LNCaP clone FGC (cell line): ENCODE measurements at regions not wholly inside any gene's neighbourhood (a gene's known extent, or its start where the extent isn't known, plus 50 kb on each side); places are given as distances from the start of the nearest gene placed in this dataset.

Experiments used
- DNase-seq: peaks from one replicate; pipeline ENCODE4 v3.0.0-alpha.2; 2011; ENCODE audit warnings: low read depth
- H3K4me3 ChIP-seq: 2 replicates; pipeline ENCODE4 v1.5.1; 2011; ENCODE audit warnings: mild to moderate bottlenecking, low read depth, low read length, control low read depth
- TF ChIP-seq, protein P1 (sequence below): IDR thresholded peaks from 2 replicates; pipeline ENCODE4 v1.5.1; 2012; ENCODE audit warnings: mild to moderate bottlenecking; ENCODE audit not compliant: control insufficient read depth, insufficient read depth; ENCODE audit errors: extremely low read depth

DNA sequence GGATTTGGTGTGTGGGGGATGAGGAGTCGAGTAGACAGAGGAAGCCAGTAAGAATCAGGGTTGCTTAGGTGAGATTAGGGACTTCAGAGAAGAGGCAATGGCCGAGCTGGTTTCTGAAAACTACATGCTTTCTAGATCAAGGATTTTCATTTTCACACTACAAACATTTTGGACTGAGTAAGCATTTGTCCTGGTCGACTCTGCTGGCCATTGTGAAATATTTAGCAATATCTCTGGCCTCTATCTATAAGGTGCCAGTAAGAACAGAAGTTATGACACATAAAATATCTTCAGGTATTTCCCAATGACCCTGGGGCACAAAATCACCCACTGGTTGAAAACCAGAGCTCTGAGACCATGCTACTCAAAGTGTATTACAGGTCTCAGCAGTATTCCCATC is 1275.1 kb upstream of the CDH8 start:
- no peak overlapping the region for H3K4me3 ChIP-seq
- TF ChIP-seq, protein P1, sequence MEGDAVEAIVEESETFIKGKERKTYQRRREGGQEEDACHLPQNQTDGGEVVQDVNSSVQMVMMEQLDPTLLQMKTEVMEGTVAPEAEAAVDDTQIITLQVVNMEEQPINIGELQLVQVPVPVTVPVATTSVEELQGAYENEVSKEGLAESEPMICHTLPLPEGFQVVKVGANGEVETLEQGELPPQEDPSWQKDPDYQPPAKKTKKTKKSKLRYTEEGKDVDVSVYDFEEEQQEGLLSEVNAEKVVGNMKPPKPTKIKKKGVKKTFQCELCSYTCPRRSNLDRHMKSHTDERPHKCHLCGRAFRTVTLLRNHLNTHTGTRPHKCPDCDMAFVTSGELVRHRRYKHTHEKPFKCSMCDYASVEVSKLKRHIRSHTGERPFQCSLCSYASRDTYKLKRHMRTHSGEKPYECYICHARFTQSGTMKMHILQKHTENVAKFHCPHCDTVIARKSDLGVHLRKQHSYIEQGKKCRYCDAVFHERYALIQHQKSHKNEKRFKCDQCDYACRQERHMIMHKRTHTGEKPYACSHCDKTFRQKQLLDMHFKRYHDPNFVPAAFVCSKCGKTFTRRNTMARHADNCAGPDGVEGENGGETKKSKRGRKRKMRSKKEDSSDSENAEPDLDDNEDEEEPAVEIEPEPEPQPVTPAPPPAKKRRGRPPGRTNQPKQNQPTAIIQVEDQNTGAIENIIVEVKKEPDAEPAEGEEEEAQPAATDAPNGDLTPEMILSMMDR = no peak

DNA sequence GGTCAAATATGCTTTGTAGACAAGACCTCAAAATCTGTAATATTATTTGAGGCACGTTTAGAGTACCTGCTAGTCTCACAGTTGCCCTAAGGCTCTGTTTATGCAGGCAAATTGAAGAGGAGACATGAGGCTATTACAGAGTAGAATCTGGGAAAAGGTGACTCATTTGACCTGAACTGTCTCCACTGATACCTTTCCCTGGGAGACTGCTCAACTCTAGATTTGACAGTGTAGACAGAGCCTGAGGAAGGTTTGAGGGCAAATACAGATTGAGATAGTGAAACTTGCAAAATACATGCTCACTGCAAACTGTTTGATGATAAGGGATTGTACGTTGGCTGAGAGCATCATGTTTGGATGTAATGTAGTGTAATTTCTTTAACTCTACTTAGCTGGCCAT is 1266.6 kb upstream of the CDH8 start:
- H3K4me3 ChIP-seq = no peak overlapping the region
- DNase-seq = no peak
- TF ChIP-seq, protein P1 = no peak

More for the DNA sequence above, 1275.1 kb upstream of the CDH8 start:
- no peak for DNase-seq

DNA sequence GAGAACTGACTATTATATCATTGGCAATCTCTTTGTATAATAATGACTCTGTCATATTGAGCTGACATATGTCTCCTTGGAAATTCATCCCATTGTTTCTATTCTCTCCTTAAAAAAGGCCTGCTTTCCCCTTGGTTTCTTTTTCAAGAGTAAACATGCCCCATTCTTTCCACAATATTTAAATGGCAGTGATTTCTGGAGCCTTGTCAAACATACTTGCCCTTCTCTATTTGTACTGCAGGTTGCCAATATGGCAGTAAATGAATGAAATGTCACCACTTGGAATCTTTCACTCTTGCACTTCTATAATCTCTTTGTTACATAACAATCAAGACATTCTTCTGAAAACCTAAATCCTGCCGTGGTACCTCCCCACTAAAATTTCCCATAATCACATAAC is 1265.1 kb upstream of the CDH8 start:
- no peak overlapping the region for H3K4me3 ChIP-seq
- DNase-seq = no peak
- TF ChIP-seq, protein P1 = no peak

DNA sequence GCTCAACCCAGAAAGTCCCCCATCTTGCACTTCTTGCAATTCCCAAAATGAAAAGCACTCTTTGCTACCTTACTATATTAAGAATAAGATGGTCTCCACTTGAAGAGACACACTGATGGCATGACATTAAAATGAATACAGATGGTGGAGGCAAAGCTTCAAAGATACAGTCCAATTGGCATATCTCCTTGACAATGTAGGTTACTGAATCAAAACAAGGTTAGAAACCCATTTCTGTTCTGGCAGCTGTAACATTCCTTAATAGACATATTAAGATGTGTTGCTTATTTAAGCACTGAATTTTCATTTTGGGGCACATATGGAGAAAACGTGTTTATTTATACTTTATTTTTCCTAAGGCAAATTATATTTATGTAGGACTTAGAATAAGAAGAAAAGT is 1262.8 kb upstream of the CDH8 start:
- TF ChIP-seq, protein P1 = no peak
- no peak overlapping the region for H3K4me3 ChIP-seq
- DNase-seq = no peak

DNA sequence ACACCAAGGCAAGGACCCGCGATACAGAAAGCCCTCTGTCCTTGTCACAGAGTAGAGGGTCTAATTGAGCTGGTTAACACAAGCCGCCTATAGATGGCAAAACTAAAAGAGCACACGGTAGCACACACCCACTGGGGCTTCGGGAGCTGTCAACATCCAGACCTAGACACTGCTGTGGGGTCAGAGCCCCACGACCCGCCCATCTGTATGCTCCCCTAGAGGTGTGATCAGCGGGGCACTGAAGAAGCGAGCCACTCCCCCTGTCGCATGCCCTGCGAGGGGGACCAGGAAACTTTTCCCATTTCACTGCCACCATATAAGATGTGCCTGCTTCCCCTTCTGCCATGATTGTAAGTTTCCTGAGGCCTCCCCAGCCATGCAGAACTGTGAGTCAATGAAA is 1255.8 kb upstream of the CDH8 start:
- DNase-seq = no peak
- TF ChIP-seq, protein P1 = no peak
- H3K4me3 ChIP-seq = no peak overlapping the region

DNA sequence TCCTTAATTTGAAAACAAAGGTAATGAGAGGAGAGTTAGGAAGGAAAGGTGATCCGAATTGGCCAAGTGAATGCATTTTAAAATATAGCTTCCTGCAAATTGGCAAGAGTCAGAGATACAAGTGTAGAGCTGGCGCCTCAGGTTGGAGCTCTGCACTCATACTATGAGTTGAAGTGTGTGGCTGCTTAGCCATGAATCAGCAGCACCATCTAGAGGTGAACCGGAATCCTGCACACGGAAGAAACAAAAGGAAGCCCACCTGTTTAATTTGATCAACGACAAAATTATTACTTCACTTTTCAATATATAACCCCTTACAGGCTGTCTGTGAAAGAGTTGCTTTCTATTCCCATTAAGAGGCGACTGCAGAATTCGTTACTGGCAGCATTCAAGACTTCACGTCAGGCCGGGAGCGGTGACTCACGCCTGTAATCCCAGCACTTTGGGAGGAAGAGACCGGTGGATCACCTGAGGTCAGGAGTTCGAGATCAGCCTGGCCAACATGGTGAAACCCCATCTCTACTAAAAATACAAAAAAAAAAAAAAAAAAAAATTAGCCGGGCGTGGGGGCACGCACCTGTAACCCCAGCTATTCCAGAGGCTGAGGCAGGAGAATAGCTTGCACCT is 1253.7 kb upstream of the CDH8 start:
- TF ChIP-seq, protein P1 = peak; percentile 82
- peak; percentile 14 for DNase-seq
- no peak overlapping the region for H3K4me3 ChIP-seq

DNA sequence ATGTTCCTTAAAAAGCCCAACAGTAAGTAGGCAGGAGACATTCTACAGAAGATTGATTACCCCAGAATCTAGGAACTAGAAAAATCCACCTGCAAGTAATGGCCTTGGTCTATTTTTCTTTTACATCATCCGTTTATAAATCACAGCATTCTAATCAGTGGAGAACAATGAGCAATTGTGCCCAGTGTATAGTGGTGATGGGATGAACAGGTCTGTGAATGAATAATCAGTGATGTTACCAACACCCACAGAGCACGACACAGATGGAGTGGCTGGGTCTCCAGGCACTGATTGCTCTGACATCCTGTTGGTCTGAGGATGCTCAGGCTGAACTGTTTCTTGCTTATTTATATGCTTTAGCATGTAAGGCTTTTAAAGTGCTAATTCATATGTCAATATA is 1251.2 kb upstream of the CDH8 start:
- no peak for DNase-seq
- TF ChIP-seq, protein P1 = no peak
- H3K4me3 ChIP-seq = no peak overlapping the region
